ENCODE measurements at regions not wholly inside any gene's neighbourhood (a gene's known extent, or its start where the extent isn't known, plus 50 kb on each side); places are given as distances from the start of the nearest gene placed in this dataset.

DNA sequence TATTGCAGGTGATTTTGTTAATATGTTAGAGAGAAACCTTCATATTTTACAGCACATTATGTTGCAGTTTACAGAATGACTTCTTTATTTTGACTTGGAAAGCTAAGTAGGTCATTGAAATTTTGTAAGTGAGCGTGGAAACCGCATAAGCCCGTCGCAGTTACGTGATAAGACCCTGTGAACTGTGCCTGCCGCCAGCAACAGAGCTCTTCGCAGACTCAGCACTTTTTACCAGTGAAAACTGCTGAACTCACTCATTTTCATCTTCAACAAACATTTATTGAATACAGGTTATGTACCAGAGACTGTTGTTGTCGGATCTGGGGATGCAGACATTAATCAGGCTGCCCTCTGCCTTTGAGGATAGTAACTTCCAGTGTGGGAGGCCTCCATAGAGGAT is 355.7 kb downstream of the HS3ST1 start:
- Mint-ChIP-seq H3K27me3 (ENCODE audit: low read depth) (peaks cover 4% of the 10 kb centered on the region; the same call in 1 of the 2 replicates), H3K4me3 (no peak overlapping the region), H3K9me3 (peaks cover 55% of the 10 kb centered on the region), H3K27ac (no peak overlapping the region), H3K4me1 (peaks cover 23% of the 10 kb centered on the region), H3K36me3 (peaks cover 44% of the 10 kb centered on the region)
- DNase-seq (ENCODE audit: low spot score) (no peak), ATAC-seq (no peak)
- POLR2A ChIA-PET: no interaction called here
- CTCF ChIA-PET: no interaction called here
- no peak for TF ChIP-seq USF1 (CRISPR knock-in tag; IDR thresholded peaks at IDR 0.05)

GRCh38 chr4:11072463-11072862 is 356.2 kb downstream of the HS3ST1 start:
- Mint-ChIP-seq H3K36me3 (peaks cover 43% of the 10 kb centered on the region), H3K4me3 (no peak overlapping the region), H3K27me3 (ENCODE audit: low read depth) (peaks cover 4% of the 10 kb centered on the region; the same call in 1 of the 2 replicates), H3K9me3 (peaks cover 56% of the 10 kb centered on the region), H3K4me1 (peaks cover 24% of the 10 kb centered on the region), H3K27ac (no peak overlapping the region)
- TF ChIP-seq E2F1 (CRISPR knock-in tag; IDR thresholded peaks at IDR 0.05) (no peak), NR2C2 (CRISPR knock-in tag; IDR thresholded peaks at IDR 0.05) (no peak), GTF2I (CRISPR knock-in tag; conservative IDR thresholded peaks at IDR 0.05) (no peak), AR (CRISPR knock-in tag; IDR thresholded peaks at IDR 0.05) (no peak), CBFB (CRISPR knock-in tag; IDR thresholded peaks at IDR 0.05; ENCODE audit: low read depth) (no peak), TEAD1 (CRISPR knock-in tag; IDR thresholded peaks at IDR 0.05) (no peak), FOXK1 (CRISPR knock-in tag; IDR thresholded peaks at IDR 0.05) (no peak)
- TF ChIP-seq, protein P1, sequence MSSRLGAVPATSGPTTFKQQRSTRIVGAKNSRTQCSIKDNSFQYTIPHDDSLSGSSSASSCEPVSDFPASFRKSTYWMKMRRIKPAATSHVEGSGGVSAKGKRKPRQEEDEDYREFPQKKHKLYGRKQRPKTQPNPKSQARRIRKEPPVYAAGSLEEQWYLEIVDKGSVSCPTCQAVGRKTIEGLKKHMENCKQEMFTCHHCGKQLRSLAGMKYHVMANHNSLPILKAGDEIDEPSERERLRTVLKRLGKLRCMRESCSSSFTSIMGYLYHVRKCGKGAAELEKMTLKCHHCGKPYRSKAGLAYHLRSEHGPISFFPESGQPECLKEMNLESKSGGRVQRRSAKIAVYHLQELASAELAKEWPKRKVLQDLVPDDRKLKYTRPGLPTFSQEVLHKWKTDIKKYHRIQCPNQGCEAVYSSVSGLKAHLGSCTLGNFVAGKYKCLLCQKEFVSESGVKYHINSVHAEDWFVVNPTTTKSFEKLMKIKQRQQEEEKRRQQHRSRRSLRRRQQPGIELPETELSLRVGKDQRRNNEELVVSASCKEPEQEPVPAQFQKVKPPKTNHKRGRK (CRISPR knock-in tag; IDR thresholded peaks at IDR 0.05; ENCODE audit: borderline replicate concordance): no peak
- TF ChIP-seq, protein P2, sequence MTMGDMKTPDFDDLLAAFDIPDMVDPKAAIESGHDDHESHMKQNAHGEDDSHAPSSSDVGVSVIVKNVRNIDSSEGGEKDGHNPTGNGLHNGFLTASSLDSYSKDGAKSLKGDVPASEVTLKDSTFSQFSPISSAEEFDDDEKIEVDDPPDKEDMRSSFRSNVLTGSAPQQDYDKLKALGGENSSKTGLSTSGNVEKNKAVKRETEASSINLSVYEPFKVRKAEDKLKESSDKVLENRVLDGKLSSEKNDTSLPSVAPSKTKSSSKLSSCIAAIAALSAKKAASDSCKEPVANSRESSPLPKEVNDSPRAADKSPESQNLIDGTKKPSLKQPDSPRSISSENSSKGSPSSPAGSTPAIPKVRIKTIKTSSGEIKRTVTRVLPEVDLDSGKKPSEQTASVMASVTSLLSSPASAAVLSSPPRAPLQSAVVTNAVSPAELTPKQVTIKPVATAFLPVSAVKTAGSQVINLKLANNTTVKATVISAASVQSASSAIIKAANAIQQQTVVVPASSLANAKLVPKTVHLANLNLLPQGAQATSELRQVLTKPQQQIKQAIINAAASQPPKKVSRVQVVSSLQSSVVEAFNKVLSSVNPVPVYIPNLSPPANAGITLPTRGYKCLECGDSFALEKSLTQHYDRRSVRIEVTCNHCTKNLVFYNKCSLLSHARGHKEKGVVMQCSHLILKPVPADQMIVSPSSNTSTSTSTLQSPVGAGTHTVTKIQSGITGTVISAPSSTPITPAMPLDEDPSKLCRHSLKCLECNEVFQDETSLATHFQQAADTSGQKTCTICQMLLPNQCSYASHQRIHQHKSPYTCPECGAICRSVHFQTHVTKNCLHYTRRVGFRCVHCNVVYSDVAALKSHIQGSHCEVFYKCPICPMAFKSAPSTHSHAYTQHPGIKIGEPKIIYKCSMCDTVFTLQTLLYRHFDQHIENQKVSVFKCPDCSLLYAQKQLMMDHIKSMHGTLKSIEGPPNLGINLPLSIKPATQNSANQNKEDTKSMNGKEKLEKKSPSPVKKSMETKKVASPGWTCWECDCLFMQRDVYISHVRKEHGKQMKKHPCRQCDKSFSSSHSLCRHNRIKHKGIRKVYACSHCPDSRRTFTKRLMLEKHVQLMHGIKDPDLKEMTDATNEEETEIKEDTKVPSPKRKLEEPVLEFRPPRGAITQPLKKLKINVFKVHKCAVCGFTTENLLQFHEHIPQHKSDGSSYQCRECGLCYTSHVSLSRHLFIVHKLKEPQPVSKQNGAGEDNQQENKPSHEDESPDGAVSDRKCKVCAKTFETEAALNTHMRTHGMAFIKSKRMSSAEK (CRISPR knock-in tag; IDR thresholded peaks at IDR 0.05; ENCODE audit: borderline replicate concordance): no peak
- POLR2A ChIA-PET: no interaction called here
- CTCF ChIA-PET: no interaction called here
- DNase-seq (ENCODE audit: low spot score): no peak
- ATAC-seq: no peak

- peaks cover 4% of the 10 kb centered on the region; the same call in 1 of the 2 replicates for H3K27me3 Mint-ChIP-seq (ENCODE audit: low read depth)
- ChIA-PET POLR2A (no interaction called here), CTCF (no interaction called here)
- no peak overlapping the region for H3K4me3 Mint-ChIP-seq
- TF ChIP-seq SMAD4 (CRISPR knock-in tag; IDR thresholded peaks at IDR 0.05): no peak
- DNase-seq (ENCODE audit: low spot score): no peak
- peaks cover 27% of the 10 kb centered on the region for H3K4me1 Mint-ChIP-seq
- no peak for ATAC-seq
- peaks cover 44% of the 10 kb centered on the region for H3K36me3 Mint-ChIP-seq
- no peak overlapping the region for H3K27ac Mint-ChIP-seq
- peaks cover 53% of the 10 kb centered on the region for H3K9me3 Mint-ChIP-seq
These were observed 357.9 kb downstream of the HS3ST1 start for GRCh38 chr4:11070813-11071212.
